OCI-LY7 (cell line): ENCODE measurements at regions not wholly inside any gene's neighbourhood (a gene's known extent, or its start where the extent isn't known, plus 50 kb on each side); places are given as distances from the start of the nearest gene placed in this dataset.

ENCODE experiments used
- BruUV-seq: library from RNA; stranded (reverse); fragments of 400-500 nt; replicated peaks from 2 replicates; lab custom pipeline; 2021; lab: Mats Ljungman, UMichigan
- CTCF ChIA-PET: fragments of 300-600 bp; sonication (Branson Sonifier 250); formaldehyde crosslinking; loops from one replicate; lab custom pipeline; 2022; ENCODE audit warnings: antibody characterized with exemption; ENCODE audit not compliant: unreplicated experiment; lab: Charles Lee
- POLR2A ChIA-PET: fragments of 300-600 bp; sonication (Branson Sonifier 250); formaldehyde crosslinking; loops from one replicate; lab custom pipeline; 2022; ENCODE audit warnings: antibody characterized with exemption; lab: Charles Lee
- DNase-seq: peaks from one replicate; pipeline ENCODE4 v3.0.0-alpha.2; 2015; ENCODE audit warnings: low spot score
- H2AFZ ChIP-seq: fragments of 200-600 bp; sonication (generic), shearing (Covaris generic); 2 replicates; pipeline ENCODE4 v1.6.1; 2014; ENCODE audit warnings: mild to moderate bottlenecking, antibody characterized with exemption, low read length, moderate library complexity
- H3K27ac ChIP-seq: fragments of 200-600 bp; sonication (generic); 2 replicates; pipeline ENCODE4 v1.5.1; 2014; ENCODE audit warnings: mixed run types, low read depth, mild to moderate bottlenecking, moderate library complexity, low read length, inconsistent platforms; ENCODE audit not compliant: poor library complexity, severe bottlenecking
- H3K36me3 ChIP-seq: fragments of 200-600 bp; sonication (generic); 2 replicates; pipeline ENCODE4 v1.6.1; 2014; ENCODE audit warnings: mild to moderate bottlenecking, antibody characterized with exemption, low read length, moderate library complexity, mixed read lengths; ENCODE audit not compliant: insufficient read depth
- H3K4me1 ChIP-seq: fragments of 200-600 bp; sonication (generic); 2 replicates; pipeline ENCODE4 v1.5.1; 2014; ENCODE audit warnings: mild to moderate bottlenecking, low read length; ENCODE audit not compliant: insufficient read depth, poor library complexity, severe bottlenecking
- H3K4me2 ChIP-seq: fragments of 200-600 bp; sonication (generic); 2 replicates; pipeline ENCODE4 v1.6.1; 2014; ENCODE audit warnings: mild to moderate bottlenecking, low read length
- H3K4me3 ChIP-seq: fragments of 200-600 bp; sonication (generic); 2 replicates; pipeline ENCODE4 v1.5.1; 2014; ENCODE audit warnings: mild to moderate bottlenecking, low read depth, low read length; ENCODE audit not compliant: poor library complexity, severe bottlenecking
- H3K79me2 ChIP-seq: fragments of 200-600 bp; sonication (generic); 2 replicates; pipeline ENCODE4 v1.6.1; 2016; ENCODE audit warnings: low read depth, mild to moderate bottlenecking, low read length, moderate library complexity, mixed read lengths; ENCODE audit not compliant: insufficient read depth
- H3K9me2 ChIP-seq: fragments of 200-600 bp; sonication (generic); 2 replicates; pipeline ENCODE4 v1.6.1; 2016; ENCODE audit warnings: mild to moderate bottlenecking, low read length, mixed read lengths; ENCODE audit not compliant: insufficient read depth
- H3K9me3 ChIP-seq: fragments of 200-600 bp; sonication (generic); 2 replicates; pipeline ENCODE4 v1.6.1; 2014; ENCODE audit warnings: mild to moderate bottlenecking, mixed run types, low read length, mixed read lengths
- H4K20me1 ChIP-seq: fragments of 200-600 bp; sonication (generic); 2 replicates; pipeline ENCODE4 v1.6.1; 2014; ENCODE audit warnings: mild to moderate bottlenecking, antibody characterized with exemption, low read length, moderate library complexity, mixed read lengths; ENCODE audit not compliant: insufficient read depth
- CTCF ChIP-seq: fragments of 200-600 bp; sonication (generic); conservative IDR thresholded peaks from 2 replicates; pipeline ENCODE4 v1.5.1; 2014; ENCODE audit warnings: mild to moderate bottlenecking, antibody characterized with exemption, low read length, moderate library complexity, mixed read lengths
- EZH2phosphoT487 ChIP-seq: fragments of 200-600 bp; sonication (generic); IDR thresholded peaks from 2 replicates; pipeline ENCODE4 v1.6.1; 2018; ENCODE audit warnings: low read depth, borderline replicate concordance, mild to moderate bottlenecking, mixed run types, antibody characterized with exemption, low read length, moderate library complexity, mixed read lengths
- intact Hi-C: fragments of 100-400 bp; cut with micrococcal nuclease; formaldehyde crosslinking; loops from one replicate; pipeline ENCODE4 v1.10.0; 2022; ENCODE audit not compliant: unreplicated experiment

- no peak for DNase-seq
- H3K36me3 ChIP-seq = no peaks in the 10 kb centered on the region
- H3K9me3 ChIP-seq = no peaks in the 10 kb centered on the region
- ChIA-PET CTCF (no interaction called here), POLR2A (interaction anchor here (0.7 kb wide), 1 partner anchor 393 kb away, joined by 3 read pairs; no protein-coding TSS in a partner anchor)
- H3K79me2 ChIP-seq = no peaks in the 10 kb centered on the region
- no peaks in the 10 kb centered on the region for H4K20me1 ChIP-seq
- intact Hi-C loops = no loop called here
- no TSS peak for BruUV-seq
- no peak overlapping the region for H3K4me3 ChIP-seq
- no peaks in the 10 kb centered on the region for H3K9me2 ChIP-seq
- H2AFZ ChIP-seq = no peak overlapping the region
- no peaks in the 10 kb centered on the region for H3K4me1 ChIP-seq
- no peak overlapping the region for H3K4me2 ChIP-seq
- TF ChIP-seq EZH2phosphoT487 = no peak
- TF ChIP-seq CTCF = no peak
- H3K27ac ChIP-seq = no peak overlapping the region
These were observed 592.0 kb downstream of the UTRN start for GRCh38 chr6:144877118-144877517.

- no peaks in the 10 kb centered on the region for H3K9me2 ChIP-seq
- no peaks in the 10 kb centered on the region for H4K20me1 ChIP-seq
- no peak overlapping the region for H3K4me2 ChIP-seq
- intact Hi-C loops = no loop called here
- no peak overlapping the region for H2AFZ ChIP-seq
- H3K79me2 ChIP-seq = no peaks in the 10 kb centered on the region
- DNase-seq = no peak
- CTCF ChIA-PET = no interaction called here
- H3K4me3 ChIP-seq = no peak overlapping the region
- no peaks in the 10 kb centered on the region for H3K9me3 ChIP-seq
- H3K4me1 ChIP-seq = no peaks in the 10 kb centered on the region
- H3K27ac ChIP-seq = no peak overlapping the region
- POLR2A ChIA-PET = no interaction called here
- no TSS peak for BruUV-seq
- no peak for TF ChIP-seq EZH2phosphoT487
- TF ChIP-seq CTCF = no peak
- H3K36me3 ChIP-seq = no peaks in the 10 kb centered on the region
These were observed 593.4 kb downstream of the UTRN start for GRCh38 chr6:144878577-144878976.

GRCh38 chr6:144879436-144879835 lies 594.3 kb downstream of the UTRN start:
- TF ChIP-seq CTCF (no peak), EZH2phosphoT487 (no peak)
- intact Hi-C loops = no loop called here
- CTCF ChIA-PET = no interaction called here
- Histone ChIP-seq H3K9me2 (no peaks in the 10 kb centered on the region), H3K4me2 (no peak overlapping the region), H4K20me1 (no peaks in the 10 kb centered on the region), H3K79me2 (no peaks in the 10 kb centered on the region), H3K9me3 (no peaks in the 10 kb centered on the region), H3K36me3 (no peaks in the 10 kb centered on the region), H2AFZ (no peak overlapping the region), H3K27ac (no peak overlapping the region), H3K4me1 (no peaks in the 10 kb centered on the region), H3K4me3 (no peak overlapping the region)
- no peak for DNase-seq
- POLR2A ChIA-PET = no interaction called here
- BruUV-seq = no TSS peak
